B cell (primary cell): ENCODE measurements at regions not wholly inside any gene's neighbourhood (a gene's known extent, or its start where the extent isn't known, plus 50 kb on each side); places are given as distances from the start of the nearest gene placed in this dataset.

Source experiments
- ATAC-seq: fragments of 200-7000 bp; cut with Tn5 transposase; one replicate; pipeline ENCODE4 v1.10.0; 2021; ENCODE audit warnings: low read depth, mild to moderate bottlenecking, moderate number of reproducible peaks, moderate library complexity
- CTCF ChIA-PET: fragments of 350-600 bp; sonication (Branson Sonifier 250); formaldehyde crosslinking; loops from one replicate; lab custom pipeline; 2021; ENCODE audit warnings: antibody characterized with exemption, inconsistent platforms; lab: Charles Lee
- POLR2A ChIA-PET: fragments of 350-600 bp; sonication (Branson Sonifier 250); formaldehyde crosslinking; loops from one replicate; lab custom pipeline; 2021; ENCODE audit warnings: antibody characterized with exemption; lab: Charles Lee
- DNase-seq: peaks from one replicate; pipeline ENCODE4 v3.0.0; 2013
- H2AFZ ChIP-seq: 2 replicates; pipeline ENCODE4 v1.6.1; 2012; ENCODE audit warnings: mild to moderate bottlenecking, low read depth, low read length; ENCODE audit not compliant: insufficient read depth, poor library complexity, severe bottlenecking
- H3K27ac ChIP-seq, 2 donors: 1 replicate in 1 of 2; 2 replicates in 1 of 2; pipeline ENCODE4 v1.5.1; 2012 to 2013; ENCODE audit warnings: low read length in 2 of 2, mild to moderate bottlenecking in 2 of 2, moderate library complexity in 1 of 2
- H3K27me3 ChIP-seq, 4 experiments: fragments of 200-600 bp in 1 of 4; sonication (generic) in 1 of 4; replicated peaks in 1 of 4; 1 replicate in 2 of 4; 2 replicates in 2 of 4; pipeline versions ENCODE4 v1.6.1 to v1.7.0; 2013 to 2016; ENCODE audit warnings: low read length in 3 of 4, mild to moderate bottlenecking in 2 of 4, mixed read lengths in 1 of 4, moderate library complexity in 1 of 4; ENCODE audit not compliant: insufficient read depth in 4 of 4, control insufficient read depth in 3 of 4; ENCODE audit errors: control extremely low read depth in 1 of 4
- H3K36me3 ChIP-seq, 2 experiments: replicated peaks in 1 of 2; 1 replicate in 1 of 2; 2 replicates in 1 of 2; pipeline versions ENCODE4 v1.6.1 to v1.7.1; 2013; ENCODE audit warnings: low read length in 1 of 2; ENCODE audit not compliant: insufficient read depth in 2 of 2, control insufficient read depth in 1 of 2; ENCODE audit errors: control extremely low read depth in 1 of 2, extremely low read depth in 1 of 2
- H3K4me1 ChIP-seq, 2 donors: fragments of 200-600 bp in 1 of 2; sonication (generic) in 1 of 2; 1 replicate in 1 of 2; 2 replicates in 1 of 2; pipeline versions ENCODE4 v1.5.1 to v1.6.1; 2013 to 2017; ENCODE audit warnings: low read length in 2 of 2; ENCODE audit not compliant: control insufficient read depth in 2 of 2, insufficient read depth in 2 of 2
- H3K4me2 ChIP-seq: replicated peaks from 2 replicates; pipeline ENCODE3; 2012; ENCODE audit warnings: mild to moderate bottlenecking, low read depth, low read length; ENCODE audit not compliant: poor library complexity, severe bottlenecking
- H3K4me3 ChIP-seq, 5 experiments: fragments of 200-600 bp in 1 of 5; sonication (generic) in 1 of 5; 1 replicate in 3 of 5; 2 replicates in 2 of 5; pipeline versions ENCODE4 v1.5.1 to v1.7.0; 2011 to 2016; ENCODE audit warnings: low read length in 4 of 5, mild to moderate bottlenecking in 4 of 5, low read depth in 2 of 5, control low read depth in 1 of 5, moderate library complexity in 1 of 5; ENCODE audit not compliant: insufficient read depth in 1 of 5; ENCODE audit errors: control extremely low read depth in 1 of 5, extremely low read depth in 1 of 5
- H3K79me2 ChIP-seq: fragments of 200-600 bp; sonication (generic); one replicate; pipeline ENCODE4 v1.6.0; 2016; ENCODE audit warnings: low read length; ENCODE audit not compliant: control insufficient read depth, insufficient read depth
- H3K9ac ChIP-seq: fragments of 200-600 bp; sonication (generic); 2 replicates; pipeline ENCODE4 v1.6.1; 2017; ENCODE audit warnings: mild to moderate bottlenecking, low read length, moderate library complexity
- H3K9me3 ChIP-seq, 3 donors: one replicate each; pipeline versions ENCODE4 v1.6.1 to v1.7.1; 2013; ENCODE audit warnings: low read length in 2 of 3; ENCODE audit not compliant: control insufficient read depth in 2 of 3, insufficient read depth in 1 of 3; ENCODE audit errors: control extremely low read depth in 1 of 3
- H4K20me1 ChIP-seq: 2 replicates; pipeline ENCODE4 v1.6.0; 2012; ENCODE audit warnings: mild to moderate bottlenecking, low read length; ENCODE audit not compliant: insufficient read depth, control insufficient read depth, poor library complexity, severe bottlenecking
- H3K27ac Mint-ChIP-seq: one replicate; pipeline ENCODE4 v1.8.0; 2021; ENCODE audit warnings: mixed read lengths
- H3K27me3 Mint-ChIP-seq: one replicate; pipeline ENCODE4 v1.8.0; 2021; ENCODE audit warnings: mixed read lengths
- H3K4me1 Mint-ChIP-seq: one replicate; pipeline ENCODE4 v1.8.0; 2021; ENCODE audit warnings: mixed read lengths
- H3K4me3 Mint-ChIP-seq: one replicate; pipeline ENCODE4 v1.8.0; 2021; ENCODE audit warnings: mixed read lengths
- H3K9me3 Mint-ChIP-seq: one replicate; pipeline ENCODE4 v1.8.0; 2022; ENCODE audit warnings: mixed read lengths; ENCODE audit not compliant: insufficient read depth
- CTCF ChIP-seq: fragments of 200-600 bp; IDR thresholded peaks from one replicate; pipeline ENCODE4 v1.8.0; 2022; ENCODE audit warnings: antibody characterized with exemption, mild to moderate bottlenecking
- EZH2 ChIP-seq: IDR thresholded peaks from 2 replicates; pipeline ENCODE4 v1.6.1; 2012; ENCODE audit warnings: borderline replicate concordance, low read depth, mild to moderate bottlenecking, moderate library complexity, low read length; ENCODE audit not compliant: insufficient read depth, poor library complexity, severe bottlenecking
- WGBS: methylation state at CpG from one replicate; pipeline ENCODE4 v1.1.5; 2013; ENCODE audit warnings: missing lambda C conversion rate; ENCODE audit not compliant: insufficient coverage; 5-methylcytosine and 5-hydroxymethylcytosine counted together
- intact Hi-C: fragments of 100-400 bp; cut with micrococcal nuclease; formaldehyde crosslinking; loops from one replicate; pipeline ENCODE4 v1.10.0; 2022

DNA sequence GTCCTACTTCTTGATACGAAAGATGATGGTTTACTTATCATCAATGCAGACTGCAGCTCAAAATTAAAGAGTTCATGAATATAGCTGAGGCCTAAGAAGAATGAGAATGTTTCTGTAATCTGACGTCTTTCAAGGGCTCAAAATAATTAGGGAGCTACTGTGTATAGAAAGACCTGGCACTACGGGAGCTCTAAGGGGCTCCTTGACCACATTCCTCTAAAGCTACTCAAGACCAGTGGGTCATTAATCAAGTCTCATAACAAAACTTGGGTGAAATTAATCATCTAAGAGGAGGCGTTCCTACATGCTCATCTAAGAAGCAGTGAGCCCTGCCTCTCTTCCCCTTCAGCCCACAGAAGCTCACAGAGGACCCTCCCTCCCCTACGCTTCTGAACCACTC is 863.8 kb upstream of the AUTS2 start:
- no peaks in the 10 kb centered on the region for H3K4me1 ChIP-seq
- DNase-seq (no peak), ATAC-seq (no peak)
- Mint-ChIP-seq H3K27ac (no peak overlapping the region), H3K27me3 (no peaks in the 10 kb centered on the region), H3K9me3 (peaks cover 3% of the 10 kb centered on the region), H3K4me1 (no peaks in the 10 kb centered on the region), H3K4me3 (no peak overlapping the region)
- ChIA-PET POLR2A (no interaction called here), CTCF (interaction anchor here (0.5 kb wide), 1 partner anchor 16 kb away, joined by 3 read pairs; no protein-coding TSS in a partner anchor)
- no peak overlapping the region for H2AFZ ChIP-seq
- H3K36me3 ChIP-seq, result no peaks in the 10 kb centered on the region
- H3K4me2 ChIP-seq, result no peak overlapping the region
- 72% methylated on average over 5 of the region's 5 CpGs for WGBS
- H3K4me3 ChIP-seq, result no peak overlapping the region
- H3K9ac ChIP-seq, result no peak overlapping the region
- no peaks in the 10 kb centered on the region for H4K20me1 ChIP-seq
- no peak overlapping the region for H3K27ac ChIP-seq
- H3K79me2 ChIP-seq, result no peaks in the 10 kb centered on the region
- peaks cover 0 to 3% (median 0%) of the 10 kb centered on the region in 3 donors for H3K9me3 ChIP-seq
- no peak for TF ChIP-seq CTCF
- TF ChIP-seq EZH2, result no peak
- intact Hi-C loops, result no loop called here
- H3K27me3 ChIP-seq, result no peaks in the 10 kb centered on the region

DNA sequence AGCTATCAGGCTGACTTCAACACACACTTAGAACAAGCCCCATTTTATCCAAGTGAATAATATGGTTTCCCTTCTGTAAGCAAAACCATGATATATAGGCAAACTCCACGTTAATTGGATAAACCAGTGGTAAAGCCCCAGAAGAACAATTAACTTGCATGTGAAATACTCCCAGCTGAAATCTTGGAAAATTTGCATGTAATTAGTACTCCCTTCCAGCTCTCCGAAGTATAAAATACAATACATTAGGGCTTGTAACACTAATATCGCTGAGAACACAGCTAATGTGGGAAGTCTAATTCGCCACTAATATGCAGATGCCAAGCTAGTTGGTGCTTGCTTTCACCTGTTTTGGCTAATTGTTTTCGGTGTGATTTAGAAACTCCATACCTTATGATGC is 859.0 kb upstream of the AUTS2 start:
- Histone ChIP-seq H2AFZ (no peak overlapping the region), H3K4me2 (no peak overlapping the region), H3K9me3 (no peaks in the 10 kb centered on the region), H3K36me3 (no peaks in the 10 kb centered on the region), H3K9ac (no peak overlapping the region), H4K20me1 (no peaks in the 10 kb centered on the region), H3K4me1 (no peaks in the 10 kb centered on the region), H3K4me3 (no peak overlapping the region), H3K27ac (no peak overlapping the region), H3K27me3 (no peaks in the 10 kb centered on the region), H3K79me2 (no peaks in the 10 kb centered on the region)
- H3K4me1 Mint-ChIP-seq, result no peaks in the 10 kb centered on the region
- intact Hi-C loops, result no loop called here
- no peak for ATAC-seq
- TF ChIP-seq CTCF, result no peak
- no peak for TF ChIP-seq EZH2
- H3K9me3 Mint-ChIP-seq, result no peaks in the 10 kb centered on the region
- 92% methylated on average over 2 of the region's 5 CpGs for WGBS
- H3K4me3 Mint-ChIP-seq, result no peak overlapping the region
- ChIA-PET POLR2A (no interaction called here), CTCF (no interaction called here)
- no peak overlapping the region for H3K27ac Mint-ChIP-seq
- DNase-seq, result no peak
- no peaks in the 10 kb centered on the region for H3K27me3 Mint-ChIP-seq
